OCI-LY1 (cell line): ENCODE measurements at regions not wholly inside any gene's neighbourhood (a gene's known extent, or its start where the extent isn't known, plus 50 kb on each side); places are given as distances from the start of the nearest gene placed in this dataset.

Experiments
- EZH2 ChIP-seq: fragments of 200-600 bp; sonication (generic), shearing (Covaris generic); IDR thresholded peaks from 2 replicates; pipeline ENCODE4 v1.8.0; 2017; ENCODE audit warnings: borderline replicate concordance, mixed run types, mild to moderate bottlenecking, antibody characterized with exemption, low read length, moderate library complexity, mixed read lengths
- TF ChIP-seq, protein P1 (sequence below): fragments of 200-600 bp; sonication (generic), shearing (Covaris generic); IDR thresholded peaks from 2 replicates; pipeline ENCODE4 v1.5.1; 2017; ENCODE audit warnings: mild to moderate bottlenecking, antibody characterized with exemption, low read length, moderate library complexity, mixed read lengths

- TF ChIP-seq EZH2 = no peak
- TF ChIP-seq, protein P1, sequence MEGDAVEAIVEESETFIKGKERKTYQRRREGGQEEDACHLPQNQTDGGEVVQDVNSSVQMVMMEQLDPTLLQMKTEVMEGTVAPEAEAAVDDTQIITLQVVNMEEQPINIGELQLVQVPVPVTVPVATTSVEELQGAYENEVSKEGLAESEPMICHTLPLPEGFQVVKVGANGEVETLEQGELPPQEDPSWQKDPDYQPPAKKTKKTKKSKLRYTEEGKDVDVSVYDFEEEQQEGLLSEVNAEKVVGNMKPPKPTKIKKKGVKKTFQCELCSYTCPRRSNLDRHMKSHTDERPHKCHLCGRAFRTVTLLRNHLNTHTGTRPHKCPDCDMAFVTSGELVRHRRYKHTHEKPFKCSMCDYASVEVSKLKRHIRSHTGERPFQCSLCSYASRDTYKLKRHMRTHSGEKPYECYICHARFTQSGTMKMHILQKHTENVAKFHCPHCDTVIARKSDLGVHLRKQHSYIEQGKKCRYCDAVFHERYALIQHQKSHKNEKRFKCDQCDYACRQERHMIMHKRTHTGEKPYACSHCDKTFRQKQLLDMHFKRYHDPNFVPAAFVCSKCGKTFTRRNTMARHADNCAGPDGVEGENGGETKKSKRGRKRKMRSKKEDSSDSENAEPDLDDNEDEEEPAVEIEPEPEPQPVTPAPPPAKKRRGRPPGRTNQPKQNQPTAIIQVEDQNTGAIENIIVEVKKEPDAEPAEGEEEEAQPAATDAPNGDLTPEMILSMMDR = no peak
Measured at GRCh38 chr19:31761281-31761913, 412.2 kb upstream of the TSHZ3 start.
